ENCODE measurements at regions not wholly inside any gene's neighbourhood (a gene's known extent, or its start where the extent isn't known, plus 50 kb on each side); places are given as distances from the start of the nearest gene placed in this dataset.

- TF ChIP-seq CTCF (IDR thresholded peaks at IDR 0.05; ENCODE audit: low read length, missing control alignments) = no peak
- H3K4me3 ChIP-seq (replicated peaks; ENCODE audit: low read depth, low read length) = no peak overlapping the region
- DNase-seq (ENCODE audit: low read depth) = no peak
These were observed 123.3 kb downstream of the RFLNA start for GRCh38 chr12:124418156-124418555.

DNA sequence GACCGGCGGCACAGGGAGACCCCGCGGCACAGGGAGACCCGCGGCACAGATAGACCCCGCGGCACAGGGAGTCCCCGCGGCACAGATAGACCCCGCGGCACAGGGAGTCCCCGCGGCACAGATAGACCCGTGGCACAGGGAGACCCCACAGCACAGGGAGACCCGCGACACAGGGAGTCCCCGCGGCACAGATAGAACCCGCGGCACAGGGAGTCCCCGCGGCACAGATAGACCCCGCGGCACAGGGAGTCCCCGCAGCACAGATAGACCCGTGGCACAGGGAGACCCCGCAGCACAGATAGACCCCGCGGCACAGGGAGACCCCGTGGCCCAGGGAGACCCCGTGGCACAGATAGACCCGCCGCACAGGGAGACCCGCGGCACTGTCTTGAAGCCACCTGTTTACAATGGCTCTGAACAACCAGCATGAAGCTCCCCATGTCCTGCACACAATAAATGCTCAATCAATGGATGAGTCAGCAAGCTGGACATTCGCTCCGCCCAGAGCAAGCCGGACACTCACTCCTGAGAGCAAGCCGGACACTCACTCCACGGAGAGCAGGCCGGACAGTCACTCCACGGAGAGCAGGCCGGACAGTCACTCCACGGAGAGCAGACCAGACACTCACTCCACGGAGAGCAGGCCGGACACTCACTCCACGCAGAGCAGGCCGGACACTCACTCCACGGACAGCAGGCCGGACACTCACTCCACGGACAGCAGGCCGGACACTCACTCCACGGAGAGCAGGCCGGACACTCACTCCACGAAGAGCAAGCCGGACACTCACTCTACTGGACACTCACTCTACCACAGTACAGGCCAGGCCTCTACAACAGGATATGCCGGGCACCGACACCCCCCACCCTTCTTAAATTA is 121.9 kb downstream of the RFLNA start:
- H3K4me3 ChIP-seq (replicated peaks; ENCODE audit: low read depth, low read length) = no peak overlapping the region
- TF ChIP-seq CTCF (IDR thresholded peaks at IDR 0.05; ENCODE audit: low read length, missing control alignments) = no peak

GRCh38 chr12:124415064-124415463 is 120.2 kb downstream of the RFLNA start:
- no peak for DNase-seq (ENCODE audit: low read depth)
- TF ChIP-seq CTCF (IDR thresholded peaks at IDR 0.05; ENCODE audit: low read length, missing control alignments) = no peak

More for the DNA sequence above, 121.9 kb downstream of the RFLNA start:
- no peak for DNase-seq (ENCODE audit: low read depth)

DNA sequence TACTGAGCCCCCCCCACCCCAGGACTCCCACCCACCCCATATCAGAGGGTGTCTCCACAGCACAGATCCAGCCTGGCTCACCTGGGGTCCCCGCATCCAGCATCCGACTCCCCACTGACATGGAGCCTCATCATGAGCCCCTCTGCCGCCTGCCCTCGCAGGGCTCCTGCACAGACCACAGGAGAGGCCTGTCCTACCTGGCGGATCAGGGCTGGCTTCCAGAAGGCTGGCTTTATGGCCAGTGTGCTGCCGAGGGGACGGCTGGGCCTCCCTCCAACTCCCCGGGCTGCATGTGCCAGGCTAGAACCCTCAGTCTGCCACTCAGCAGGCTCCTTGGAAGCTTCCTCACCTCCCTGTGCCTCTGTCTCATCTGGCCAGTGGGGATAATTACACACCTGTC is 119.0 kb downstream of the RFLNA start:
- TF ChIP-seq CTCF (IDR thresholded peaks at IDR 0.05; ENCODE audit: low read length, missing control alignments) = no peak
- no peak overlapping the region for H3K4me3 ChIP-seq (replicated peaks; ENCODE audit: low read depth, low read length)
- no peak for DNase-seq (ENCODE audit: low read depth)

More at GRCh38 chr12:124415064-124415463, 120.2 kb downstream of the RFLNA start:
- no peak overlapping the region for H3K4me3 ChIP-seq (replicated peaks; ENCODE audit: low read depth, low read length)

- no peak for DNase-seq (ENCODE audit: low read depth)
- no peak for TF ChIP-seq CTCF (IDR thresholded peaks at IDR 0.05; ENCODE audit: low read length, missing control alignments)
- H3K4me3 ChIP-seq (replicated peaks; ENCODE audit: low read depth, low read length) = no peak overlapping the region
These were observed 118.5 kb downstream of the RFLNA start for GRCh38 chr12:124413401-124413800.

DNA sequence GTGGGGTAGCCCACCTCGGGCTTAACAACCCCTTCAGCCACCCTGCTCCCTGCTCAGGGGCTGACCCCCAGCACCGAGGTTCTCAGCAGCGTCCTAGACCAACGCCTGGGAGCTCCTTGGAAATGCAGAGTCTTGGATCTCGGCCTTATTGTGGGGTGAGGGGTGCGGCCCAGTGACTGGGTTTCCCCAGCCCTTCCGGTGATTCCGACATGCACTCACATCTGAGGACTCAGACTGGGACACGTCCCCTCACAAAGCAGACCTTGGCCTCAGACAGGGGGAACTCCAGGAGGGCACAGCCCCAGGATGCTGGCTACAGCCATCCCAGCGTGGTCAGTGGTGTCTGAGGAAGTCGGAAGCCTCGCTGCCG is 117.7 kb downstream of the RFLNA start:
- DNase-seq (ENCODE audit: low read depth) = no peak
- no peak overlapping the region for H3K4me3 ChIP-seq (replicated peaks; ENCODE audit: low read depth, low read length)
- TF ChIP-seq CTCF (IDR thresholded peaks at IDR 0.05; ENCODE audit: low read length, missing control alignments) = no peak

Measured in fibroblast of pulmonary artery (primary cell).